ENCODE measurements at regions not wholly inside any gene's neighbourhood (a gene's known extent, or its start where the extent isn't known, plus 50 kb on each side); places are given as distances from the start of the nearest gene placed in this dataset.

DNA sequence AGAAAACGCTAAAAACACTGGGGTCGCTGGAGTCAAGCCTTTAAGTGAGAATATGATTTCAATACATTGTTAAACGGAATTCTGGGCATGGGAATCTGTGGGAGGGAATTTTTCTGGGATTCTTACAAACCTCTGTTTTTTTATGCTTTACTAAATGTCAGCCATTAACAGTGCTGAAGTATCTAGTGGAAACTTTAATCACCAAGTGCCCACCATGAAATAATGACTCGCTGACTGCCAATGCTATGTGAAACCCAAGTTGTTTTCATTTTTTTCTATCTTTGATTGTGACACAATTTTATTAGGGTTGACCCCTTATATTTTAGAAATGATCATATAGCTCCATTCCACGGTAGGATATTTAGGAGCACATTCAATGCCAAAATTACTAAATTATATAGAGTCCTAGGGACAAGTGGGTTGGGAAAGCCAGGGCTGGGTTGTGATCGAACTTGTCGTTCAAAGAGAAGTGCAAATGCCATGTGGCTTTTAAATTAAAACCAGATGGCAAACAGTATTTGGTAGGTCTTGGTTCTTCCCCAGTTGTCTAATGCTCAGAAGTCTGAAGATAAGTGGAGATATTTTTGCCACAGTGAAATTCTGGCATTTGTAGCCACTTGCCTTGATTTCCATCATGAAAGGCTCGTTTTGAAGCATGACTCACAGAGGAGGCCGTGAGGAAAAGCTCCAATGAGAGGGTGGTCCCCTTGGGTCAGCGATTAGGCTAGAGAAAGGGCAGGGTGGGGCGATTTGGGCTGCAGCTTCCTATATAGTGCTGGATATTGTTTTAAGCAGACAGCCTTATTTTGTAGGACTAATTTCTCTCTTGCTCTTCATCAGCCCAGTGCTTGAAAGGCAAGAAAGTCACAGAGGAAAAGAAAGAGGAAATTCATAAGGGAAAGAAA is 254.4 kb upstream of the JAG1 start:
- no peak overlapping the region for H2AFZ ChIP-seq (replicated peaks; ENCODE audit: low read length, poor library complexity)
- in situ Hi-C loops (cut with MboI; ENCODE audit: low sequenced_read_pairs), result no loop called here
- no peak overlapping the region for H2AK5ac ChIP-seq (ENCODE audit: low read depth, low read length)
- BruUV-seq (replicated peaks), result no TSS peak
- peak overlapping the region; percentile 25; the same call in 1 of the 3 replicates for H2BK15ac ChIP-seq (ENCODE audit: low read depth, low read length)
- intact Hi-C loops (cut with micrococcal nuclease), result loop anchor here (10.0 kb wide), 1 partner anchor 277 kb away; no protein-coding TSS in a partner anchor
- H2BK20ac ChIP-seq (ENCODE audit: low read depth, low read length), result no peak overlapping the region
- no peak overlapping the region for H4K91ac ChIP-seq (ENCODE audit: insufficient read depth, low read depth, low read length)
- no peak overlapping the region for H3K56ac ChIP-seq (ENCODE audit: extremely low read depth, insufficient read depth, low read length)
- H3K4ac ChIP-seq (ENCODE audit: low read depth, low read length), result no peak overlapping the region
- peaks cover 1% of the 10 kb centered on the region; the same call in 1 of the 2 replicates for H3K27me3 ChIP-seq (ENCODE audit: control insufficient read depth, insufficient read depth, low read length)
- peaks cover 14% of the 10 kb centered on the region for H3K9me1 ChIP-seq (ENCODE audit: insufficient read depth, low read length)
- WGBS, 2 experiments (ENCODE audit: extremely low coverage in 2 of 2, insufficient read length in 1 of 2), result 100% methylated on average over 2 of the region's 11 CpGs; no CpG with 5 or more reads in 1 of the 2 experiments
- peak overlapping the region; percentile 42; the same call in 1 of the 2 replicates for H4K5ac ChIP-seq (ENCODE audit: low read depth, low read length)
- ChIA-PET CTCF (no interaction called here), POLR2A (ENCODE audit: unreplicated experiment) (no interaction called here)
- DNase-seq, result no peak
- H3K9ac ChIP-seq (ENCODE audit: low read depth, low read length), result no peak overlapping the region
- no peaks in the 10 kb centered on the region for H3K79me1 ChIP-seq (ENCODE audit: low read depth in 1 of 2, low read length in 2 of 2)
- H3K9me3 ChIP-seq (ENCODE audit: control insufficient read depth, insufficient read depth, low read length), result no peaks in the 10 kb centered on the region
- no peak for TF ChIP-seq NFE2L2 (IDR thresholded peaks at IDR 0.05; ENCODE audit: low read depth, low read length)
- no peak for TF ChIP-seq FOS (IDR thresholded peaks at IDR 0.05; ENCODE audit: low read depth, low read length)
- no peaks in the 10 kb centered on the region for H3K36me3 ChIP-seq (ENCODE audit: control insufficient read depth, insufficient read depth, low read length)
- H3K4me3 ChIP-seq (ENCODE audit: insufficient read depth, low read depth, low read length), result no peak overlapping the region
- H2BK120ac ChIP-seq (ENCODE audit: low read depth, low read length), result no peak overlapping the region
- ATAC-seq (ENCODE audit: low read depth), result no peak
- no peak overlapping the region for H3K4me2 ChIP-seq (ENCODE audit: low read depth, low read length)
- peaks cover 20% of the 10 kb centered on the region for H3K4me1 ChIP-seq (ENCODE audit: control insufficient read depth, insufficient read depth, low read length)
- H4K20me1 ChIP-seq (ENCODE audit: insufficient read depth, low read length), result no peaks in the 10 kb centered on the region
- H3K18ac ChIP-seq (ENCODE audit: low read depth, low read length), result peak overlapping the region; percentile 80; the same call in 1 of the 2 replicates
- H2AK9ac ChIP-seq (replicated peaks; ENCODE audit: low read depth, low read length, poor library complexity), result no peak overlapping the region
- no peak overlapping the region for H3K14ac ChIP-seq (replicated peaks; ENCODE audit: low read depth, low read length)
- dilution Hi-C loops (cut with HindIII; ENCODE audit: low sequenced_read_pairs, unreplicated experiment), result no loop called here
- H4K8ac ChIP-seq (ENCODE audit: low read depth in 2 of 2, low read length in 2 of 2), result no peak overlapping the region
- H3K27ac ChIP-seq (ENCODE audit: insufficient read depth, low read length), result no peak overlapping the region
- H3K23ac ChIP-seq (ENCODE audit: low read depth, low read length), result no peak overlapping the region
- H2BK5ac ChIP-seq (ENCODE audit: low read depth, low read length, poor library complexity, severe bottlenecking), result no peak overlapping the region
